Colonic mucosa (tissue), 4 donors: ENCODE measurements at regions not wholly inside any gene's neighbourhood (a gene's known extent, or its start where the extent isn't known, plus 50 kb on each side); places are given as distances from the start of the nearest gene placed in this dataset.

Source experiments
- DNase-seq: peaks from one replicate; pipeline ENCODE4 v3.0.0-alpha.2; 2020
- H3K27ac ChIP-seq: fragments of 200-600 bp; one replicate; pipeline ENCODE4 v1.8.0; 2021
- H3K27me3 ChIP-seq: fragments of 200-600 bp; one replicate; pipeline ENCODE4 v1.8.0; 2021
- H3K36me3 ChIP-seq: fragments of 200-600 bp; one replicate; pipeline ENCODE4 v1.8.0; 2021
- H3K4me1 ChIP-seq: fragments of 200-600 bp; one replicate; pipeline ENCODE4 v1.8.0; 2021; ENCODE audit warnings: mild to moderate bottlenecking
- H3K4me3 ChIP-seq: fragments of 200-600 bp; one replicate; pipeline ENCODE4 v1.8.0; 2021
- H3K9ac ChIP-seq, 2 donors: one replicate each; pipeline ENCODE4 v1.7.0; 2013; ENCODE audit warnings: control low read depth in 2 of 2, low read depth in 2 of 2, low read length in 2 of 2
- H3K9me3 ChIP-seq: fragments of 200-600 bp; one replicate; pipeline ENCODE4 v1.8.0; 2021
- intact Hi-C: fragments of 100-400 bp; cut with DNase I; formaldehyde crosslinking; loops from one replicate; pipeline ENCODE4 v1.14.1; 2022
- TF ChIP-seq, protein P1 (sequence below): fragments of 200-600 bp; IDR thresholded peaks from one replicate; pipeline ENCODE4 v1.8.0; 2022; ENCODE audit warnings: antibody characterized with exemption, mild to moderate bottlenecking
- donor health status: healthy.
- donor health status: DM: no; HTN: no; CAD: no.
- donor health status: DM: no; HTN: no; CAD: no.

DNA sequence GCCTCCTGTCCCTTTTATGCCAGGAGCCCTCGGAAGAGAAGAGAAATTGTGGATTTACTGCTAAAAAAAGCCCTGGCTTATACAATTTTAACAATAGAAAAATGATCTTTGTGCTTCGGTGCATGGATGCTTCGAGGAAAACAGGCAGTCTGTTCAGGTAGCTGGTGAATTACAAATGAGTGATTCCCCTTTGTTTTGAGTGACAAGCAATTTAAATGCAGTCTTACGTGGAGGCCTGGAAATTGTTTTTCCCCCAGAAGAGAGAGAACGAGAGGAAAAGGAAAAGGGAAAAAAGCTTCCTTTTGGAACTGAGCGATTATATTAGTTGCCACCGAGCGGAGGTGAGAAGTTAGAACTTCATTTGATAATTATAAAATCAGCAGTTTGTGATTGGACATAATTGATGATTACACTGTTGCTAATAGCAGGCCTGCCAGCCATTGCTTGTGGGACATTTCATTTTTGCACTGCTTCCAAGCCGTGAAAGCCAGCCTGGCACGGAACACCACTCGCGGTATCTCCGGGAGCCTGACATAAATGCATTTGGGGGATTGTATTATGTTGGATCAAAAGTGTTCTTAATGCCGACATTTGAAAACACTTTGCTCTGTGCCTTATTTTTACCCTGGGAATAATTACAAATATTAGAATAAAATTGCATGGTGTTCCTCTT, 117.7 kb downstream of the PHETA1 start:
- no peak overlapping the region for H3K27ac ChIP-seq
- TF ChIP-seq, protein P1, sequence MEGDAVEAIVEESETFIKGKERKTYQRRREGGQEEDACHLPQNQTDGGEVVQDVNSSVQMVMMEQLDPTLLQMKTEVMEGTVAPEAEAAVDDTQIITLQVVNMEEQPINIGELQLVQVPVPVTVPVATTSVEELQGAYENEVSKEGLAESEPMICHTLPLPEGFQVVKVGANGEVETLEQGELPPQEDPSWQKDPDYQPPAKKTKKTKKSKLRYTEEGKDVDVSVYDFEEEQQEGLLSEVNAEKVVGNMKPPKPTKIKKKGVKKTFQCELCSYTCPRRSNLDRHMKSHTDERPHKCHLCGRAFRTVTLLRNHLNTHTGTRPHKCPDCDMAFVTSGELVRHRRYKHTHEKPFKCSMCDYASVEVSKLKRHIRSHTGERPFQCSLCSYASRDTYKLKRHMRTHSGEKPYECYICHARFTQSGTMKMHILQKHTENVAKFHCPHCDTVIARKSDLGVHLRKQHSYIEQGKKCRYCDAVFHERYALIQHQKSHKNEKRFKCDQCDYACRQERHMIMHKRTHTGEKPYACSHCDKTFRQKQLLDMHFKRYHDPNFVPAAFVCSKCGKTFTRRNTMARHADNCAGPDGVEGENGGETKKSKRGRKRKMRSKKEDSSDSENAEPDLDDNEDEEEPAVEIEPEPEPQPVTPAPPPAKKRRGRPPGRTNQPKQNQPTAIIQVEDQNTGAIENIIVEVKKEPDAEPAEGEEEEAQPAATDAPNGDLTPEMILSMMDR, result no peak
- H3K27me3 ChIP-seq, result no peaks in the 10 kb centered on the region
- no peaks in the 10 kb centered on the region for H3K4me1 ChIP-seq
- intact Hi-C loops, result no loop called here
- H3K36me3 ChIP-seq, result no peaks in the 10 kb centered on the region
- no peak overlapping the region for H3K4me3 ChIP-seq
- no peaks in the 10 kb centered on the region for H3K9me3 ChIP-seq
- no peak overlapping the region for H3K9ac ChIP-seq
- no peak for DNase-seq

DNA sequence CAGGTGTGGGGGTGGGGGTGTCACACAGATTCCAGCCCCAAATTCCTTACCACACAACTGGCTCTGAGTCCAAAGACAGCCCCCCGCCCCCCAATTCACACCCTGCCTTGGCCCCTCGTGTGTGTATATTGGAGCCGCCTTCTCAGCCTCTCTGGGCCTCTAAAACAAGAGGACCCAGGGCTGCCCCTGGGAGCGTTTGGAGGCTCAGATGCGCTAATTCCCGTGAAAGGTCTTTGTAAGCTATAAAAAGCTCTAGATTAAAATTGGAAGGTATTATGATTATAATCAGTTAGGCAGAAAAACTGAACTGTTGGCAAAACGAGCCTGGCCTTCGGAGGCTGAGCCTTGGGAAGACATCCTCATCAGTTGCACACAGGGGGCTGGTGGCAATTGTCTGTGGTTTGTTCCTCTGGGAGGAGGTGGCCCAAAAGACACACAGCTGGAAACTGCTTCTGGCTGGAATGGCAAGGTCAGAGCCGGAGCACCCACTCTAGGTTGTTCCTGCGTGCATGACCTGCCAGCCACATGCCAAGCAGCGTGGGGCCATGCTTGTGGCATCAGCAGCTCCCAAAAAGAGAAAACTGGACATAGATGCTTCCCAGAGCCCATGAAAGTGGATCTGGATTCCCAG, 118.5 kb downstream of the PHETA1 start:
- no peak overlapping the region for H3K9ac ChIP-seq
- DNase-seq, result no peak
- H3K9me3 ChIP-seq, result no peaks in the 10 kb centered on the region
- H3K4me3 ChIP-seq, result no peak overlapping the region
- no peaks in the 10 kb centered on the region for H3K4me1 ChIP-seq
- intact Hi-C loops, result no loop called here
- no peak overlapping the region for H3K27ac ChIP-seq
- no peaks in the 10 kb centered on the region for H3K27me3 ChIP-seq
- no peaks in the 10 kb centered on the region for H3K36me3 ChIP-seq
- TF ChIP-seq, protein P1, result no peak

DNA sequence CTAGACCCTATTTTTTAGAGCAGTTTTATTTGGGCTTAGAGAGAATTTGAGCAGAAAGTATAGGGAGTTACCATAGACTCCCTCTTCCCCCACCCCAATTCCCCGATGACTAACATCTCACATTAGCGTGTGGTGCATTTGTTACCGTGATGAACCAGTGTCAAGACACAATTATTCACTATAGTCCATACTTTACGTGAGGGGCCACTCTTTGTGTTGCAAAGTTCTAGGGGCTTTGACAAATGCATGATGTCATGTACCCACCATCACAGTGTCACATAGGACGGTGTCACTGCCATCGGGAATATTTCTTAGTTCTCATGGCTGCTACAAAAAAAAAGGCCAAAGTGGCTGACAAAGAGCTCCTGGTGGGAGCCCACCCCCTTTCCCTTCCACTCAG, 119.1 kb downstream of the PHETA1 start:
- Histone ChIP-seq H3K4me1 (no peaks in the 10 kb centered on the region), H3K9ac (no peak overlapping the region), H3K4me3 (no peak overlapping the region), H3K27ac (no peak overlapping the region), H3K27me3 (no peaks in the 10 kb centered on the region), H3K36me3 (no peaks in the 10 kb centered on the region), H3K9me3 (no peaks in the 10 kb centered on the region)
- DNase-seq, result no peak
- TF ChIP-seq, protein P1, result no peak
- intact Hi-C loops, result no loop called here

DNA sequence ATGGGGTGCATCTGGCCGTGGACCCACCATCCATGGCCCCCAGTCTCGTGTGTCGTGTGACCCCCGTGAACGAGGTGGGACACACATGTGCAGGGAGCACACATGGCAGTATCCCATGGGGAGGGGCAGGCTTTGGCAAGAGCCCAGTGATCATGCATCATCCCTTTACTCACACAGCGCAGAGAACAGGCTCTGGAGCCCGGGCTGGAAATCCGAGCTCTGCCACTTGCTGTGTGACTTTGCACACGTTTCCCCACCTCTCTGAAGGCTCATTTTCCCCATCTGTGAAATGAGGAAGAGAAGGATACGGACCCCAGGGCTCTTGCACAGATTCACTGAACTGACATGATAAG, 119.9 kb downstream of the PHETA1 start:
- Histone ChIP-seq H3K27ac (no peak overlapping the region), H3K4me3 (no peak overlapping the region), H3K36me3 (no peaks in the 10 kb centered on the region), H3K4me1 (no peaks in the 10 kb centered on the region), H3K27me3 (no peaks in the 10 kb centered on the region), H3K9me3 (no peaks in the 10 kb centered on the region), H3K9ac (no peak overlapping the region)
- DNase-seq, result no peak
- TF ChIP-seq, protein P1, result no peak
- intact Hi-C loops, result no loop called here

DNA sequence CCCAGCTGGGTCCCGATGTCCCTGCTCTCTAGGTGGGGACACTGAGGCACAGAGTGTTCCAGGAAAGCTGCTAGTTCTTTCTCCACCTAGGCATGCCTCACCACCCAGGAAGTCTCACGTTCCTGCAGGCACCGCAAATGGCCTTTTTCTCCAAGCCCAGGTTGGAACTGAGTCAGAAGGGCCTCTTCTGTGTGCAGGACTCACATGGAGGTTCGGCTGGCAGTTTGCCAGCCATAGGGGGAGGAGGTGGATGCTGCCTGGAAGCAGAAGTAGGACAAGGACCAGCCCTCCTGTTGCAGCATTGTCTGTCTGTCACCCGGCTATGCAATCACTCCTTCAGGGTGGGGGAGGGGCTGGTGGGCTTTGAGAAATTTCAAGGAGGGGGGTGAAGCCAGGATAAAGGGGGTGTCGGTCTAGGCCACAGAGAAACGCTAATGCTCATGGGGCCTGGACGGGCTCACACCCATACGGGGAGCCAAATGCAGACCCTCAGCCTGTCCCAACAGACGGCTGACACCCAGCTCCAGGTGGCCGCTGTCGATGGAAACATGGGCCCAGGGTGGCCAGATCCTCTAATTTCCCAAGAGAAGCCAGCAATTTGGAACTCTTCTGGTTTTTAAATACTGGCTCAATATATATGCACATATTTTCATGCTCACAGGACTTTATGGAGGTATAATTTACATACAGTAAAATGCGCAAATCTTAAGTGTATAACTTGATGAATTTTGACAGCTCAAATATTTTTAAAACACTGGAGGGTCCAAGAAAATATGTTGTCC, 120.5 kb downstream of the PHETA1 start:
- H3K4me3 ChIP-seq, result no peak overlapping the region
- DNase-seq, result no peak
- H3K4me1 ChIP-seq, result no peaks in the 10 kb centered on the region
- intact Hi-C loops, result no loop called here
- no peaks in the 10 kb centered on the region for H3K36me3 ChIP-seq
- no peaks in the 10 kb centered on the region for H3K9me3 ChIP-seq
- TF ChIP-seq, protein P1, result no peak
- H3K9ac ChIP-seq, result no peak overlapping the region
- no peak overlapping the region for H3K27ac ChIP-seq
- no peaks in the 10 kb centered on the region for H3K27me3 ChIP-seq
